Upper lobe of left lung (tissue), 6 donors: ENCODE measurements at regions not wholly inside any gene's neighbourhood (a gene's known extent, or its start where the extent isn't known, plus 50 kb on each side); places are given as distances from the start of the nearest gene placed in this dataset.

Experiments
- ATAC-seq, 2 donors: fragments of 200-7000 bp; cut with Tn5 transposase; one replicate each; pipeline ENCODE4 v1.9.1; 2022; ENCODE audit warnings: mild to moderate bottlenecking in 2 of 2, moderate library complexity in 2 of 2; ENCODE audit not compliant: low FRiP score in 2 of 2
- DNase-seq, 2 donors: peaks; one replicate each; pipeline ENCODE4 v3.0.0-alpha.2; 2019 to 2020
- H3K27ac ChIP-seq, 4 donors: fragments of 200-600 bp; sonication (generic); one replicate each; pipeline ENCODE4 v1.5.1; 2016 to 2019
- H3K27me3 ChIP-seq, 4 donors: fragments of 200-600 bp; sonication (generic); one replicate each; pipeline ENCODE4 v1.5.1; 2017 to 2019
- H3K36me3 ChIP-seq, 4 donors: fragments of 200-600 bp; sonication (generic); one replicate each; pipeline ENCODE4 v1.5.1; 2016 to 2019
- H3K4me1 ChIP-seq, 4 donors: fragments of 200-600 bp; sonication (generic); one replicate each; pipeline ENCODE4 v1.5.1; 2018 to 2019
- H3K4me3 ChIP-seq, 4 donors: fragments of 200-600 bp; sonication (generic); one replicate each; pipeline ENCODE4 v1.5.1; 2017 to 2019; ENCODE audit warnings: mild to moderate bottlenecking in 2 of 4, moderate library complexity in 1 of 4
- H3K9me3 ChIP-seq, 4 donors: fragments of 200-600 bp; sonication (generic); one replicate each; pipeline ENCODE4 v1.5.1; 2018 to 2019
- EP300 ChIP-seq, 4 donors: sonication (generic); formaldehyde crosslinking; IDR thresholded peaks; one replicate each; pipeline ENCODE4 v1.5.1; 2017; ENCODE audit warnings: antibody characterized with exemption in 4 of 4, control low read depth in 2 of 4
- POLR2A ChIP-seq, 4 donors: fragments of 450-650 bp; IDR thresholded peaks; one replicate each; pipeline ENCODE4 v1.5.1; 2016 to 2017; ENCODE audit warnings: antibody characterized with exemption in 4 of 4, mild to moderate bottlenecking in 2 of 4
- POLR2AphosphoS5 ChIP-seq, 2 donors: sonication (generic); formaldehyde crosslinking; IDR thresholded peaks; one replicate each; pipeline ENCODE4 v1.5.1; 2017; ENCODE audit warnings: antibody characterized with exemption in 2 of 2
- WGBS, 2 donors: methylation state at CpG; one replicate each; pipeline ENCODE4 v1.1.5; 2017 to 2018; 5-methylcytosine and 5-hydroxymethylcytosine counted together
- TF ChIP-seq, protein P1 (sequence below), 6 experiments: fragments of 450-650 bp in 4 of 6; fragments of 200-600 bp in 2 of 6; sonication (generic) in 2 of 6; IDR thresholded peaks; one replicate each; pipeline ENCODE4 v1.5.1; 2016 to 2019; ENCODE audit warnings: antibody characterized with exemption in 6 of 6
- donor health status: DM: no; HTN: no; CAD: no; lungs with moderate emphysema.
- donor health status: DM: no; HTN: yes; CAD: no; lungs with severe emphysema.

DNA sequence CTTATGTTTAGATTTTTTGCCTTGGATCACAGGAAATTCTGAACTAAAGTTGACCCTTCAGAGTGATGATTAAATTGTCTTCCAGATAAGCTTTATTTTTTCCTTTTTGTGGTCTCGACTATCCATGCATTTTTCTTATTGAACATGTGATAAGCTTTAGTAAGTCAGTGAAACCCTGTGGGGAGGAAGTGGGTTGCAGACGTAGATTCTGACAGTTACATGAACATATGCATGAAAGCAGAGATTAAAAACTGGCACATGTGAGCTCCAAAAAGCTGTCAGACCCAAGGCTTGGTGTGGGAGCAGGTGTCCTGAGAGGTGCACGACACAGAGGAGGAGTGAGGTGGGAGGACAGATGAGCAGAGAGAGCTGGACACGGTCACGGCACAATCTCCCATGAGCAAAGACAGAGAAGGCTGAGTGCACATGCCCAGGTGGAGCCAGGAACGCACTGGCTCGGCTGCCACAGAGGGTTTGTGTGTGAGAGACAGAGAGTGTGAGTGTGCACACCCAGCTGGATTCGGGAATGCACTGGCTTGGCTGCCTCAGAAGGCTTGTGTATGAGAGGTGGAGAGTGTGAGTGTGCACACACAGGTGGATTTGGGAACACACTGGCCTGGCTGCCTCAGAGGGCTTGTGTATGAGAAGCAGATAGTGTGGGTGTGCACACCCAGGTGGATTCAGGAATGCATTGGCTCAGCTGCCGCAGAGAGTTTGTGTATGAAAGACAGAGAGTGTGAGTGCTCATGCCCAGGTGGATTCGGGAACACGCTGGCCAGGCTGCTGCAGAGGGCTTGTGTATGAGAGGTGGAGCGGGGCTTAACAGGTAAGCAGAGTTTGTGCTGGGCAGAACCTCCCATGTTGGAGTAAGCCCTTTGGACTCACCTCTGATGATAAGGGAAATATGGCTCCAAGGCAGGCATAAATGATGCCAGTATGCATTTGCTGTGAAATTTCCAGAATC lies 849.1 kb upstream of the SALL3 start:
- Histone ChIP-seq H3K27me3 (no peaks in the 10 kb centered on the region), H3K36me3 (no peaks in the 10 kb centered on the region), H3K27ac (no peak overlapping the region), H3K9me3 (no peaks in the 10 kb centered on the region), H3K4me3 (no peak overlapping the region), H3K4me1 (no peaks in the 10 kb centered on the region)
- 45 to 67% methylated on average over 12 of the region's 12 CpGs for WGBS, 2 donors
- ATAC-seq (no peak), DNase-seq (no peak)
- no peak for TF ChIP-seq POLR2A (IDR thresholded peaks at IDR 0.05)
- TF ChIP-seq EP300 (IDR thresholded peaks at IDR 0.05), result no peak
- no peak for TF ChIP-seq POLR2AphosphoS5 (IDR thresholded peaks at IDR 0.05)
- TF ChIP-seq, protein P1, sequence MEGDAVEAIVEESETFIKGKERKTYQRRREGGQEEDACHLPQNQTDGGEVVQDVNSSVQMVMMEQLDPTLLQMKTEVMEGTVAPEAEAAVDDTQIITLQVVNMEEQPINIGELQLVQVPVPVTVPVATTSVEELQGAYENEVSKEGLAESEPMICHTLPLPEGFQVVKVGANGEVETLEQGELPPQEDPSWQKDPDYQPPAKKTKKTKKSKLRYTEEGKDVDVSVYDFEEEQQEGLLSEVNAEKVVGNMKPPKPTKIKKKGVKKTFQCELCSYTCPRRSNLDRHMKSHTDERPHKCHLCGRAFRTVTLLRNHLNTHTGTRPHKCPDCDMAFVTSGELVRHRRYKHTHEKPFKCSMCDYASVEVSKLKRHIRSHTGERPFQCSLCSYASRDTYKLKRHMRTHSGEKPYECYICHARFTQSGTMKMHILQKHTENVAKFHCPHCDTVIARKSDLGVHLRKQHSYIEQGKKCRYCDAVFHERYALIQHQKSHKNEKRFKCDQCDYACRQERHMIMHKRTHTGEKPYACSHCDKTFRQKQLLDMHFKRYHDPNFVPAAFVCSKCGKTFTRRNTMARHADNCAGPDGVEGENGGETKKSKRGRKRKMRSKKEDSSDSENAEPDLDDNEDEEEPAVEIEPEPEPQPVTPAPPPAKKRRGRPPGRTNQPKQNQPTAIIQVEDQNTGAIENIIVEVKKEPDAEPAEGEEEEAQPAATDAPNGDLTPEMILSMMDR (IDR thresholded peaks at IDR 0.05), result no peak

DNA sequence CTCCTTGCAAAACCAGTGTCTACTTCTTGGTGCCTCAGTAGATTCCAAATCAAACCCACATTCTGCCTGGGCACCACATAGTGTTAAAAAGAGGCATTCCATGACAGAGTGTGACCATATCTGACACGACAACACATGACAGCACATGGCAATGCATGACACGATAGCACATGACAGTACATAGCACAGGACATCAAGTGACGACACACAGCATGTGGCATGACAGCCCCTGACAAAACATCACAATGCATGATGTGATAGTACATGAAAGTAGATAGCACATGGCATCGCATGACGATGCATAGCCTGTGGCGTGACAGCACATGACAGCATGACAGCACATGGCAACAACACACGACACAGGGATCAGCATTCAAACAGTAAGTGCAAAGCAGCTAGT lies 845.9 kb upstream of the SALL3 start:
- no peaks in the 10 kb centered on the region for H3K4me1 ChIP-seq
- no peaks in the 10 kb centered on the region for H3K9me3 ChIP-seq
- no peaks in the 10 kb centered on the region for H3K27me3 ChIP-seq
- no peaks in the 10 kb centered on the region for H3K36me3 ChIP-seq
- H3K27ac ChIP-seq, result no peak overlapping the region
- DNase-seq (no peak), ATAC-seq (no peak)
- TF ChIP-seq POLR2AphosphoS5 (IDR thresholded peaks at IDR 0.05), result no peak
- TF ChIP-seq POLR2A (IDR thresholded peaks at IDR 0.05), result no peak
- no peak for TF ChIP-seq EP300 (IDR thresholded peaks at IDR 0.05)
- TF ChIP-seq, protein P1 (IDR thresholded peaks at IDR 0.05), result no peak
- 83 to 90% methylated on average over 7 of the region's 7 CpGs for WGBS, 2 donors
- no peak overlapping the region for H3K4me3 ChIP-seq

DNA sequence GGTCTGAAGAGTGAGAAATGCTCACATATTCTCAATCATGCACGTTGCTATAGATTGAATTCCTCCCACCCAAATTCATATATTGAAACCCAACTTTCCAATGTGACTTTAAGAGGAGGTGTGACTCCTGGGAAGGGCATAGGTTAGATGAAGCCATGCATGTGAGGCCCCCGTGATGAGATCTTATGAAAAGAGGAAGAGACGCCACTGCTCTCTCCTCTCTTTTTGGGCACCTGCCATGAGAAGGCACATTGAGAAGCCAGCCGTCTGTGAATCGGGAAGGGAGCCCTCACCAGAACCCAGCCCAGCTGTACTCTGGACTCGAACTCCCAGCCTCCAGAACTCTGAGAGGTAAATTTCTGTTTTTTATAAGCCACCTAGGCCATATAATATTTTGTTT lies 842.6 kb upstream of the SALL3 start:
- H3K27me3 ChIP-seq, result no peaks in the 10 kb centered on the region
- 68 to 84% methylated on average over 6 of the region's 6 CpGs for WGBS, 2 donors

DNA sequence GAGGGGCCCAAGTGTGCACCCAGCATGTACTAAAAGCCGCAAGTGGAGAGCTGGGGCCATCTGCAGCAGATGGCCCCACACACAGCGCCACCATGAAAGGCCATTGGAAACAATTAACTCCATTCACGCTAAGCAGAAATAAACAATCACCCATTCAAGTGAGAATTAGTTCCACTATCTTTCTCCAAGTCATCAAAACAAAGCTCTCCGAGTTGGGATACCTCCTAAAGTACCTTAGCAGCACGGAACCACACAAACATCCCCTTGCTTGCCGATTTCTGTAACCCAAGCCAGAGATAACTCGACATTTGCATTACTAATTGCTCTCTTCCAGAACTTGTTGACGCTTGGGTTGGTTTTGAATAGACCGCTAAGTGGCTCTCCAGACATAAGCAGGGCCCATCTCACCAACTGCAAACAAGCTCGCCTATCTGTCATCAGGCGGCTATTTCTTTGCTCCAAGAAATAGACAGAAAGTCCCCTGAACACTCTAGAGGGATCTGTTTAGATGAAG lies 840.6 kb upstream of the SALL3 start:
- TF ChIP-seq POLR2AphosphoS5 (IDR thresholded peaks at IDR 0.05) (no peak), POLR2A (IDR thresholded peaks at IDR 0.05) (no peak), EP300 (IDR thresholded peaks at IDR 0.05) (no peak)
- TF ChIP-seq, protein P1 (IDR thresholded peaks at IDR 0.05), result no peak
- Histone ChIP-seq H3K36me3 (no peaks in the 10 kb centered on the region), H3K4me3 (no peak overlapping the region), H3K27me3 (no peaks in the 10 kb centered on the region), H3K4me1 (no peaks in the 10 kb centered on the region), H3K27ac (no peak overlapping the region), H3K9me3 (no peaks in the 10 kb centered on the region)
- DNase-seq (no peak), ATAC-seq (no peak)
- WGBS, 2 donors, result 61 to 67% methylated on average over 11 of the region's 11 CpGs

More for the DNA sequence above, 842.6 kb upstream of the SALL3 start:
- Histone ChIP-seq H3K27ac (no peak overlapping the region), H3K4me1 (no peaks in the 10 kb centered on the region), H3K4me3 (no peak overlapping the region), H3K9me3 (no peaks in the 10 kb centered on the region), H3K36me3 (no peaks in the 10 kb centered on the region)
- ATAC-seq (no peak), DNase-seq (no peak)
- TF ChIP-seq POLR2AphosphoS5 (IDR thresholded peaks at IDR 0.05), result no peak
- TF ChIP-seq EP300 (IDR thresholded peaks at IDR 0.05), result no peak
- TF ChIP-seq, protein P1 (IDR thresholded peaks at IDR 0.05), result no peak
- TF ChIP-seq POLR2A (IDR thresholded peaks at IDR 0.05), result no peak
